GM18519 (cell line): ENCODE measurements at regions not wholly inside any gene's neighbourhood (a gene's known extent, or its start where the extent isn't known, plus 50 kb on each side); places are given as distances from the start of the nearest gene placed in this dataset.

Experiments used
- ATAC-seq: cut with Tn5 transposase; IDR thresholded peaks from one replicate; pipeline ENCODE4 v1.9.1; 2021; ENCODE audit warnings: mild to moderate bottlenecking, moderate library complexity; ENCODE audit not compliant: unreplicated experiment, low FRiP score

DNA sequence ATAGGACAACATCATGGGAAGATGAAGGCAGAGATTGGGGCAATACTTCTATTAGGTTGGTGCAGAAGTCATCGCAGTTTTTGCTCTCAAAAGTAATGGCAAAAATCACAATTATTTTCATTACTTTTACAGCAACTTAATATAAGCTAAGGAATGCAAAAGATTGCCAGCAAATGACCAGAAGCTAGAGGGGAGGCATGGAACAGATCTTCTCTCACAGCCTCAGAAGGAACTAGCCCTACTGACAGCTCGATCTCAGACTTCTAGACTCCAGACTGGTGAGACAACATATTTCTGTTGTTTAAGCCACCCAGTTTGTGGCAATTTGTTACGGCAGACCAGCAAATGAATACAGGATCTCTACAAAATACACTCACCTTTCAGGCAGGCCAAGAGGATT, 348.5 kb upstream of the TBX3 start:
- no peak for ATAC-seq

DNA sequence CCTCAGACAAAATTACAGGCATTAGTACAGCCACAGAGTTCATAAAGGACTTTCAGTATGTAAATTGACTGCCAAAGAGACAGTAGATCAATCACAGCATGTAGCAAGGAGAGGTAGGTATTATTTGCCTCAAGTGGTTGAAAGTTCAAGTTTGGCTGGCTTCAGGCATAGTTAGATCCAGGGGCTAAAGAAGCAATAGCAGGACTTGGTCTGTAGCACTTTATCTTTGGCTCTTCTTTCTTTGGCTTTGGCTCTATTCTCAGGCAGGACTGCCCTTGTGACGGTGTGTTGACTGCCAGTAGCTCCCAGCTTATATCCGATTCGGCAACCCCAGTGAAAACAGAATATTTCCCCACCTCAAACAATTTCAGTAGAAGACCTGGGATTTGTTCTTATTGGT, 346.0 kb upstream of the TBX3 start:
- ATAC-seq, result no peak

DNA sequence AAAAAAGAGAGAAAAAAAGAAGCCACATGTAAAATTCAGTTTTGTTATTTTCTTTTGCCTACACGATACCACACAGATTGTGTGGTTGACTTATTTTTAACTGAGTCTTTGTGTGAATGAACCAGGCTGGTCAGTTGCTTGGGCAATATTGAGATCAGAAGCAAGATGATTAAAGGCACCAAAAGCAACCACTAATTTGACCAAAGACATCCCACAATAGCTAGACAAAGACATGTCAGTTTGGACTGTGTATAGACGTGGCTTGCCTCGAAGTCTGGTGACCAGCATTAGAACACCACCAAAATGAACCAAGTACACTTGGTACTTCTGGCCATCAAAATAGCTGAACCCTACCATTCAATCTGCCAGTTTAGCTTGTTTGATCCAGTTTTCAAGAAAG, 340.6 kb upstream of the TBX3 start:
- ATAC-seq, result no peak

DNA sequence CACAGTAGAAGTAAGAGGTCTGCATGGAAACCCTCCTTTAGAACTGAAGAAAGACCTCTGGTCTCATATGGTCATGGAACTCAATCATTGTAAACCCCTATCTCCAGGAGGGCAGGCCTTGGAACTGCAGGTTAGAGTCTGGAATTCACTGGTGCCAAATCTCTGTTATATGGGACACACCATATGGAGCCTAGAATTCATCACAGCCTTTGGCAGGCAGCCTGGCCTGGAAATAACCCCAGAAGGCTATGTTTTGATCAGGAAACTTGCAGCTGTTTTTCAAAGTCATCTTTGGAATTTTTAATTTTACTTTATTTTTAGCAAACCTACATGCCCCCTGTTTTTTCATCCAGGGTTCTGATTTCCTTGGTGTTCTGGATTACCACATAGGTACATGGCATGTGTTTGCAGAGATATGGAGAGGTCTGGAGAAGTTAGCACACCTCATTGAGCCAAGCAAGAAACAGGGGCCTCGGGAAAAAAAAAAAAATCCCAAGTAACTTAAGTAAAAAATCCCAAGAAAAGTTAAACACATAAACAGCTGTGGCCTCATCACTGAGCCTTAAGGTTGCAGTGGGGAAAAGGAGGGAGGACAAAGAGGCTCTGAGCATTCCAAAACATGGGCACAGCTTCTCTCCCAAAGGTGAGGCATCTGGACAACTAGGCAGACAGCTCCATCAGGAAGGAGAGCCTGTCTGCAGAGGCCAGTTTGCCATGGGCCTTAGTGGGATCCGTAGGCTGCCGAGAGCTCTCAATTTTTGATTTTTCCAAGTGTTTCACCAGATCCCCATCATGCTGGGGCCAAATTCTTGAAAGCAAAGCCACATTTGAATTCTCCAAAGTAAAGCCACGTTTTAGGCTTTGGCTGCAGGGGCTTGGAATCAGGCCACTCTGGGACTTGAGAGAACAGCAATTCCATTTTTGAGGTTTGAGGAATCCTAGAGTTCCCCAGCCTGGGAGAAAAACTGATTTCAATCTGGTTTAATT, 339.6 kb upstream of the TBX3 start:
- no peak for ATAC-seq

DNA sequence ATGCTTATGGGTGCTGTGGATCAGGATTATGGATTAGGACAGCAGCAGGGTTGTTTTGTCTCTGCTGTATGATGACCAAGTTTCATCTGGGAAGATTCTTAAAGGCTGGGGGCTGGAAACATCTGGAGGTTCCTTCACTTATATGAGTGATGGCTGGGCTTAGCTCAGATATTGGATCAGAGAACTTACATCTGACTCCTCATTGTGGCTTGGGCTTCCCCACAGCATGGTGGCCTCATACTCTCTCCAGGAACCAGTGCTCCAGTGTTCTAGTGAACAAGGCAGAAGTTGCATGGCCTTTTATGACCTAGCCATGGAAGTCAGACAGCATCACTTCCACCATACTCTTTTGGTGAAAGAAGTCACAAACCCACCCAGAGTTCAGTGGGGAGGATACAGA, 336.1 kb upstream of the TBX3 start:
- no peak for ATAC-seq

DNA sequence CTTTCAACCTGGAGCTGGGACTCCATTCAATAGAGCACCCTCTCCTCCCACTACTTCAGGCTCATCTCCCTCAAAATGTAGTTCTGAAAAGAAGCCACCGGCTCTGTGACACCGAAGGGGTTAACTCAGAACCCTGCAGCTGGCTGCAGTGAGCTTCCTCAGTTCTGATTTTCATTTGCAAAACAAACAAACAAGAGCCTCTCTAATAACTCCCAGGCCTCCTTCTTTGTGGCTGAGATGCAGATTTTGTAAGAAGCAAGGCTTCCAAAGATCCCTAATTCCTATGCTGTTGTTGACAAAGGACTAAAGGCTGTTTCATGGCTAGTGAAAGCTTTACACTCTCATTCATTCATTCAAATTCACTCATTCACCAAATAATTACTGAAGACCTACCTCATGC, 333.4 kb upstream of the TBX3 start:
- ATAC-seq, result no peak

DNA sequence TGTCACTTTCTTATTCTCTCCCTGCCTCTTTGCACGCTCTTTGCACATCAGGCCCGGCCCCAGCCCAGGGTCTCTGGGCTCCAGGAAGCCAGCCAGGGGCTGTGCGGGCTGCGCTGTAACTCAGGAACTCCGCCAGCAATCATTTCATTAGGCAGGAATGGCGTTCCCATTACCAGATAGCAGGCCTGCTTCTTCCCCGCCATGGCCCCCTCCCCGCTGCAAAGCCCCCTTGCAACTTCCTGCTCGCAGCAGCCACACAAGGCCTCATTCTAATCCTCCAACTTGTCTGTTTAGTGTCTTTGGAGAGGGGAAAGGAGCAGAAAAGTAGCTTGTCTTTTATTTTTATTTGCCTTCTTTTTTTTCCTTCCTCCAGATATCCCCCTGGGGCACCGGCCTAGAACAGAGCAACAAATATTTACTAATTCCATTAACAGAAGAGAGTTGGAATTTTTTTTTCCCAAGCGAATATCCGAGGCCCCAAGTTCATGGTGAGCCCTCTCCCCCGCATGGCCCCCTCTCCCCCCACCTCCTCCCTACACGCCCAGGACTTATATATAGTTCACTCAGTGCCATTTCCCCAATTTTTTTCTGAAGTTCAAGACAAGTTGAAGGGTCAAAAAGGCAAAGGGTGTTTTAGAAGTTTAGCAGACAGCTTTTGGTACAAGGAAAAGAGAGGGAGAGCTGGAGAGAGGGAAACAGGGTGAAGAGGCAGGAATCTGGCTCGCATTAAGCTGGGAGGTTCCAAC, 329.4 kb upstream of the TBX3 start:
- no peak for ATAC-seq

DNA sequence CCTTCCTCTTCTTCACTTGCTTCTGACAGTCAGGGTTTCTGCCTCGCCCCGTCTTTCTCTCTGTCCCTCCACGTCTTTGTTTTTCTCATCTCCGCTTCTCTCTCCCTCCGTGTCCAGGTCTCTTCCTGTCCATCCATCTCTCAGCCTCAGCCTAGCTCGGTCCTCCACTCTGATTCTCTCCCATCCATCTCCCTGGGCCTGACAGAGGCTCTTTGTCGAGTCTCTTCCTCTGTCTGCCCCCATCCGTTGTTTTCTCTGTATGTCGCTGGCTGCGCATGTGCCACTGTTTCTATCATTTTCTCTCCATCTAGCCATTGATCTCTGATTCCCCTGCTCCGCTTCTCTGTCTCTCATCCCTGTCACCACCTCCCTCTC, 328.9 kb upstream of the TBX3 start:
- ATAC-seq, result no peak

DNA sequence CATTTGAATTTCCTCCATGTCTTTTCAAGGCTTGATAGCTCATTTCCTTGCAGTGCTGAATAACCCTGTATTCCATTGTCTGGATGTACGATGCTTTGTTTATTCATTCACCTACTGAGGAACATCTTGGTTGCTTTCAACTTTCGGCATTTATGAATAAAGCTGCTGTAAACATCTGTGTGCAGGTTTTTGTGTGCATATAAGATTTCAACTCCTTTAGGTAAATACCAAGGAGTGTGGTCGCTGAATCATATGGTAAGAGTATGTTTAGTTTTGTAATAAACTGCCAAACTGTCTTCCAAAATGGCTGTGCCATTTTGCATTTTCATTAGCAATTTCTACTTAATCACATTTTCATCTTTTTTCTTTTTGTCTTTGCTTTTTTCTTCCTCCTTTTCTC, 327.7 kb upstream of the TBX3 start:
- no peak for ATAC-seq

DNA sequence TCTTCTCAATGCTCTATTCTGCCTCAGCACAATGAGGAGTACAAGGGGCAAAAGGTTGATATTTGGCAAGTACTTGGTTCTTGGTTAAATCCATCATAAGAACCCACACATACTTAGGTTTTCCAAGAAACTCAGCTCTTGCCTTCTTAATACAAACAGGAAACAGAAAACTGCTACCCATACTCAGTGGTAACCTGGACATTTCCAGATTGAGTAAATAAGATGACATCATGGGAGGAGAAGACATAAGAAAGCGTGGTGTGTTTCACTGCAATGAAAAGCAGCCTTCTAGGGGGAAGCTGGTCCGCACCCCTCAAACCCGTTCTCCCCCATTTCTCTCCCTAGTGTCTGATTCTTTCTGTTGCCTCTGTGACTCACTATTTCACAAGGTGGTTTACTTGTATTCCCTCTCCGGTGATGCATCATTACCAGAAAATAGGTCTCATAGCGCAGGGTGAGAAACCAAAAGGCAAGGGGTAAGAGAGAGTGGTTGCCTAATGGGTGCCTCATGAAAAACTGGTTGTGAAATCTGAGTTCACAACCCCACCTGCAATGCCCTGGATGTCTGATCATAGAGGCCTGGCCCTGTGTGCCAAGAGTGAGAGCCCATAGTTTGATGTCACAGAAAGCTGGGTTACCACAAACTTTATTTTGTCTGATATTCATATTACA, 326.5 kb upstream of the TBX3 start:
- no peak for ATAC-seq

DNA sequence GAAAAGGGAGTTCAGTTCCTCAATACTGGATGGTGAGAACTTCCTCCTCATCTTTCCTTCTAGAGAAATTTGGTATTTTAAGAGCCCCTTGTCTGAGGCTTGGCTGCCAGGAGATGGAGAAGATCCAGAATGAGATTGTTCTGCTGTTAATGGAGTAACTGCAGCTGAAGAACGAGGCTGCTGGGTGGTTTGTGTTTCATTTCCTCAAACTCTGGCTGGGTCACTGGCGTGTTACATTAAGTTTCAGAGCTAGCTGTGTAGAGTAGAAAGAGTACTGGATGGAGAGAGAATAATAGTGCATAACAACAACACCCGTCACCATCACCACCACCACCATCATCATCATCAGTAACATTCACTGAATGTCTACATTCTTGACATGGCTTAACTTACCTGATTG, 325.0 kb upstream of the TBX3 start:
- no peak for ATAC-seq

DNA sequence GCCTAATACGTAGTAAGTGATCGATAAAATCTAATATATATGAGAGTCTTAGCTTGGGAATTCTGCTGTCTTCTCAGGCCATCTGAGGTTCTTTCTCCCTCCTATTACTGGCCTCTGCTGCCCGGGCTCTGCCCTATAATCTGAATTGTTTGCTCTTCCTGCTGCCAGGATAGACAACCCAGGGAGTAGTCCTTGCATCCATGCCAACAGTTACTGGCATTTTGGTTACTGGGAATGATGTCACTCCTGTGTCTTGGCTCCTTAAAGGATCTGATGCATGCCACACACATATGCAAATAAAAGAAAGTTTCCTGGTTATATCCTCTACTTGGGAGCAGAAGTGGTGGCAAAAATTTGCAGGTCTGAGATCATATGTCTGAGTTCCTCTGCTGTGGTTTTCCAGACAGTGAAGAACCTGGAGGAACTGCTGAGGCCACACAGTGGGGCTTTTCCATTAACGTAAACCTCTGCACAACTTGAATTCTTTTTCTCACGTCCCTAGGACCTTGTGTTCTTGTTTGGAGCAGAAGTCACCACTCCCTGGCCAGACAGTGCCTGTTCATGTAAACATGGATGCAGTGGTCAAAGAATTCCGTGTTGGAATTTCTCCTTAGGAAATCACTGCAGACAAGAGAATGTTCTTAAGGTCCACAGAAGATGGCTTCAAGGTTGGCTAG, 320.6 kb upstream of the TBX3 start:
- no peak for ATAC-seq

DNA sequence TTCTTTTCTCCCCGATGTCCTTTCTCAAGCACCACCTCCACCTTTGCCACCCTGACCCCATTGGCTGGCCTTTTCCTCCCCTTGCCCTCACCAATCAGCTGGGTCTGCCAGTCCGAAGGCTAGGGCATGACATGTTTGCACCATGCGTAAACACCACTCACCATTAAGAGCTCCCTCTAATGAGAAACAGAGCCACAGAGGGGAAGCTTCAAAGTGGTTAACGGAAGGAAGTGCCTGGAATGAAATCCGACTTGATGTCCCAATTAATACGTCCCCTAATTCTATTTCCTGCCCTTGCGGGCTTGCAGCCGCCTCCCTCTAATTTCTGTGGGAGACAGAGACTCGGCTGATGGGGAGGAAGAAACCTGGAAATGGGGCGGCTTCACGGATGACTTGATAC, 318.5 kb upstream of the TBX3 start:
- ATAC-seq, result no peak

DNA sequence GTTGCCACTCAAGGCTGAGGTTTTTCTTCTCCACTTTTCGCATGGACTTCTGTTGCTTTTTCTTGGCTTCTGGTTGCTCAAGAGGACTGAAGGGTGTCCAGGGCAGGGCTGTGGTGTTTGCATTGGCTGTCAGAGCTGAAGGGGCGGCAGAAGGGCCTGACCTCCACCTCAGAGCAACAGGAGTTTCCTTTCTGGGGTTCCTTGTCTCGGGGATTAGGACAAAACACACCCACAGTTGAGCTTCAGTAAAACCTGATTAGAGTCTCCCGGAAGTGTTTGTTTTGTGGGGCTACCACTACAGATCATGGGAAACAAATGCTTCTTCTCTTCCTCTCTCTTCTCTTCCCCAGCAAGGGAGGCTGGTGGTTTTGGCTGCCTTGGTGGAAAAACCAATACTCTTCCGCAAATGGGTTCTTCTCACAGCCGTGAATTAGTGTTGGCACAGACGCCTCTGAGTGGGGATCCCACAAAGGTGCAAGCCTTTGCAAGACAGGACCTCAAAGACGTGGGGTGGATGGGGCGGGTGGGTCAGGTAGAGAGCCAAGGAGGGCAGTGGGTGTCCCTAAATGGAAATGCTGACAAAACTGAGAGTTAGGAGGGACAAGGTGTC, 317.7 kb upstream of the TBX3 start:
- ATAC-seq, result no peak

DNA sequence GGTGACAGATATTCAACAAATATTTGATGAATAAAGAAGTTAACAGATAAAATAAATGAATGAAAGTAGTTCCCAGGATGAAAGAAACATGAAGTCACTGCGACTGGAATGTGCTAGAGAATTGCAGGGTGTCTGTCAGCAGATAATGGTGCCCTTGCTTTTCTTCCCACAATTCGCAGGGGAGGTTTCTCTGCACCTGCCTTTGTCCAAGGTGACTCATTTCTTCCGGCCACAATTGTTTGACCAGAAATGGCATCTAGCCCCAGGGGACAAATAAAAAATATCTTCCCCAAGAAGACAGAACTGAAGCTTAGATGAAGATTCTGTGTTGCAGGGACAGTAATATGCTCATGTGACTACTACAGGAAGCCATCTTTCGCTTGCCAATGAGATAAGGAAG, 316.1 kb upstream of the TBX3 start:
- ATAC-seq, result no peak

DNA sequence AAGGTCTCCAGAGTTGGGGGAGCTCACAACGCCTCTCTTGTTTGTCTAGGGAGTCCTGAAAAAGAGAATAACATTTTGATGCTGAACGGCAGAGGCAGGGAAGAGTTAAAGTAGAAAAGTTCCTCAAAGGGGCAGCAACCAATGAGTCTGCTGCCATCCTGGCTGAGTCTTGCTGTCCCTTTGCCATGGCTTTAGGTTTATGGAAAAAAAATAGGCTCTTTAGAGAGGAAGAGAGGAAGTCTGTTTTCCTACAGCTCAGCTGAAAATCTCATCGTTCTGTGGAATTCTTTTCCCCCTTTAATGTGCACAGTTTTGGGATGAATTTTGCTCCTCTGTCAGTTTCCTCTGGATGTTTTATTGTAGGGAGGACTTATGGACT, 314.8 kb upstream of the TBX3 start:
- no peak for ATAC-seq

DNA sequence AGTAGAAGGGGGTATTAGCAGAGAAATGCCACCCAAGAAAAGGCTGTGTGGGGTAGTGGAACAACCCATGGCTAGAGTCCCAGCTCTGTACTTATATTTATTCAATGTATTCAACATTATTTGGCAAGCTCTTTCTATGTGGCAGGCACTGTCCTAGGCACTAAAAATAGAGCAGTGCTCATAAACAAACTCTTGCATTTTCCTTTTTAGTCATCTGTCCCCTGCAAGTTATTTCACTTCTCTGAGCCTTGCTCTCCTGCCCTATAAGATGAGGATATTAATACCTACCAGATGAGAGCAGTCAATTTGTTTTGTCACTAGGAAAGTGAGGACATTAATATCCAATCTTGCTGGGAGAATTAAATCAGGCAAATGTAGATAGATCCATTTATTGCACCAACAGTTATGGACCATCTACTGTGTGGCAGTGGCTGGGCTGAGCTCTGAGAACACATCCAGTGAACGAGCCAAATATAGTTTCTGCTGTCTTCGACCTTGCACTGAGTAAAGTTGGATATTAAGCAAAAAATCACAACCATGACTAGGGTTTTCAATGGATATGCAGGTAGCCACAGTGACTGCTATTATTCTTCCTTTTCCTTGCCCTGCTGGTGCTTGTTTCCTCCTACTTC, 314.3 kb upstream of the TBX3 start:
- ATAC-seq, result no peak

DNA sequence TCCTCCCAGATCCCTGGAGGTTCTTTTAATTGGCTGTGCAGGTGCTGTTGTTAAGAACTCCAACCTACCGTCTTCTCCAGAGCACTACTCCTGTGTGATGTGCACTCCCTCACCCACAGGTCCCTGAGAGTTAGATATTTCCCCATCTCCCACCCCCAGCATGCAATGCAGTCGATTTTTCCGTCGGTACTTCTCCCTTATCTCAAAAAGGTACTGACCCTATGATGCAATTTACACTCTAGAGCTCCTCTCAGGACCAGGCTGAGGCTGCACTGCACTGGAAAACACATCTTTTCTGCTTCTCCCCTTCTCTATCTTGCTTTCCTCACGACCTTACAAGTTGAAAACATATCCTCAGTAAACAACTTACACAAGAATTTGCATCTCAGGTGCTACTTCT, 312.4 kb upstream of the TBX3 start:
- ATAC-seq, result no peak

DNA sequence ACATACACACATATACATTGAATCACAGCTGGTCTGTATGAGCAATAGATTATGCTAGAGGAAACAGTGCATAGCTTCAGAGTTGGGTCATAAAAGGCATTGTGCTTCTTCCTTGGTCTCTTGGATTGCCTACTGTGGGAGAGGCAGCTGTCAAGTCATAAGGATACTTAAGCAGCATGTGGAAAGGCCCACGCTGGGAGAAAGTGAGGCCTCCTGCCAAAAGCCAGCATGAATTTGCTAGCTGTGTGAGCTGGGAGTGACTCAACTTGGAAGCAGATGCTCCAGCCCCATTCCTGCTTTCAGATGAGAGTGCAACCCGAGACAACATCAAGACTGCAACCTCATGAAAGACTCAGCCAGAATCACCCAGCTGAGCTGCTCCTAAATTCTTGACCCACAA, 311.9 kb upstream of the TBX3 start:
- ATAC-seq, result no peak

DNA sequence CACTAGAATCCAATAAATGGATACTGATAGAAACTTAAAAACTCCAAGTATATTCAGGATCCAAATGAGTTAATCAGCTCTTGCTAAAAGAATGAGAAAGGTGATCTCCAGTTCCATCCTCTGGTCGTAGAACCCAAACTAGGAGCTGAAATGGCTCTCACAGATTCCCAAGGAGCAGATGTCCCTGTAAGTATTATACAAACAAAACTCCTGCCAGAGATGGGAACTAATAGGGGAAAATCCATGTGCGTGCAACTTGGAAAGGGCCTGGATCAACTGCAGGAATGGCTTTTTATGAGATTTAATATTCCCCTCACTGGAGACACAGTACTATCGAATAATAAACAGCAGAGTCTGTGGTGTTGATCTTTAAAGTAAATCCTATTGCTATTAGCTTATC, 309.2 kb upstream of the TBX3 start:
- ATAC-seq, result no peak
